AG04449 (cell line): ENCODE measurements at regions not wholly inside any gene's neighbourhood (a gene's known extent, or its start where the extent isn't known, plus 50 kb on each side); places are given as distances from the start of the nearest gene placed in this dataset.

ENCODE experiments used
- CTCF ChIA-PET: fragments of 350-600 bp; formaldehyde crosslinking; extraction: SDS; loops from one replicate; lab custom pipeline; 2021; ENCODE audit warnings: antibody characterized with exemption; lab: Yijun Ruan, JAX
- POLR2A ChIA-PET: fragments of 400-600, 350-600 bp; formaldehyde crosslinking; extraction: SDS; loops from one replicate; lab custom pipeline; 2020; ENCODE audit warnings: antibody characterized with exemption, inconsistent platforms; lab: Yijun Ruan, JAX
- DNase-seq: peaks from one replicate; pipeline ENCODE4 v3.0.0-alpha.2; 2010; ENCODE audit warnings: low read depth, low spot score
- H3K4me3 ChIP-seq: 2 replicates; pipeline ENCODE4 v1.5.1; 2011; ENCODE audit warnings: low read depth, mild to moderate bottlenecking, control low read depth, low read length
- CTCF ChIP-seq: IDR thresholded peaks from one replicate; pipeline ENCODE4 v1.5.1; 2011; ENCODE audit warnings: mild to moderate bottlenecking, moderate library complexity, low read length, control low read depth, inconsistent platforms; ENCODE audit not compliant: insufficient read depth; ENCODE audit errors: missing control alignments

GRCh38 chr1:96541491-96541890, 180.1 kb upstream of the PTBP2 start:
- DNase-seq: no peak
- TF ChIP-seq CTCF: no peak
- H3K4me3 ChIP-seq: no peak overlapping the region
- POLR2A ChIA-PET: no interaction called here
- CTCF ChIA-PET: no interaction called here

- TF ChIP-seq CTCF: no peak
- POLR2A ChIA-PET: no interaction called here
- CTCF ChIA-PET: no interaction called here
- DNase-seq: no peak
- H3K4me3 ChIP-seq: no peak overlapping the region
Measured at GRCh38 chr1:96544051-96544830, 177.3 kb upstream of the PTBP2 start.

GRCh38 chr1:96544831-96545221, 176.8 kb upstream of the PTBP2 start:
- DNase-seq: no peak
- ChIA-PET CTCF (no interaction called here), POLR2A (no interaction called here)

GRCh38 chr1:96545935-96546656, 175.5 kb upstream of the PTBP2 start:
- no peak for DNase-seq
- no peak for TF ChIP-seq CTCF
- ChIA-PET CTCF (no interaction called here), POLR2A (no interaction called here)
- H3K4me3 ChIP-seq: no peak overlapping the region

More at GRCh38 chr1:96544831-96545221, 176.8 kb upstream of the PTBP2 start:
- no peak for TF ChIP-seq CTCF
- H3K4me3 ChIP-seq: no peak overlapping the region

GRCh38 chr1:96550061-96550460, 171.5 kb upstream of the PTBP2 start:
- POLR2A ChIA-PET: no interaction called here
- no peak overlapping the region for H3K4me3 ChIP-seq
- DNase-seq: no peak
- TF ChIP-seq CTCF: no peak
- CTCF ChIA-PET: no interaction called here

GRCh38 chr1:96552451-96552850, 169.1 kb upstream of the PTBP2 start:
- ChIA-PET POLR2A (no interaction called here), CTCF (no interaction called here)
- DNase-seq: no peak
- TF ChIP-seq CTCF: no peak
- no peak overlapping the region for H3K4me3 ChIP-seq
